ENCODE measurements at regions not wholly inside any gene's neighbourhood (a gene's known extent, or its start where the extent isn't known, plus 50 kb on each side); places are given as distances from the start of the nearest gene placed in this dataset.

GRCh38 chr18:1564793-1565192 lies 660.1 kb downstream of the ADCYAP1 start:
- Histone ChIP-seq H3K4me1 (ENCODE audit: control insufficient read depth, insufficient read depth, low read length, poor library complexity, severe bottlenecking) (no peaks in the 10 kb centered on the region), H3K27me3 (replicated peaks; ENCODE audit: control insufficient read depth, insufficient read depth, low read length, poor library complexity, severe bottlenecking) (no peaks in the 10 kb centered on the region), H3K9me3 (ENCODE audit: control insufficient read depth, low read length) (no peaks in the 10 kb centered on the region), H3K27ac (ENCODE audit: insufficient read depth, low read length, poor library complexity, severe bottlenecking) (no peak overlapping the region), H3K4me3 (ENCODE audit: insufficient read depth, low read depth, low read length, poor library complexity, severe bottlenecking) (no peak overlapping the region), H3K36me3 (ENCODE audit: control insufficient read depth, insufficient read depth, low read length) (no peaks in the 10 kb centered on the region)
- DNase-seq: no peak

DNA sequence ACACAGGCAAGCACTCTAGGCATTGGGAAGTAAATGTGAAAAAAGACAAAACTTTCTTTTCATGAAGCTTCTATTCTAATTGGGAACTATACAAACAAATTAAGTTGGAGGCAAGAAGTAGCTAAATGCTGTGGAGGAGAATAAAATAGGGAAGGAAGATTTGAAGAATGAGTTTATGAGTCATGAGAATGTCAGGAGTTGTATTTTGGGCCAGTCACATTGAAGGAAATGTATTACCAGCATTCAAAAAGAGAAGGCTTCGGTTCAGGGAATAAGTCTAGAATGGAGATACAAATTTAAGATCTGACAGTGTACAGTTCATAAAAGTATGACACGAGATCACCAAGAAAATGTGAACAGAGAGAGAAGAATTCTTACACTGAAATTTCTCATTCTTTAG lies 666.5 kb downstream of the ADCYAP1 start:
- H3K27ac ChIP-seq (ENCODE audit: insufficient read depth, low read length, poor library complexity, severe bottlenecking): no peak overlapping the region
- H3K36me3 ChIP-seq (ENCODE audit: control insufficient read depth, insufficient read depth, low read length): no peaks in the 10 kb centered on the region
- H3K9me3 ChIP-seq (ENCODE audit: control insufficient read depth, low read length): no peaks in the 10 kb centered on the region
- no peaks in the 10 kb centered on the region for H3K4me1 ChIP-seq (ENCODE audit: control insufficient read depth, insufficient read depth, low read length, poor library complexity, severe bottlenecking)
- no peak overlapping the region for H3K4me3 ChIP-seq (ENCODE audit: insufficient read depth, low read depth, low read length, poor library complexity, severe bottlenecking)
- no peak for DNase-seq
- no peaks in the 10 kb centered on the region for H3K27me3 ChIP-seq (replicated peaks; ENCODE audit: control insufficient read depth, insufficient read depth, low read length, poor library complexity, severe bottlenecking)

- no peak overlapping the region for H3K4me3 ChIP-seq (ENCODE audit: insufficient read depth, low read depth, low read length, poor library complexity, severe bottlenecking)
- H3K27me3 ChIP-seq (replicated peaks; ENCODE audit: control insufficient read depth, insufficient read depth, low read length, poor library complexity, severe bottlenecking): no peaks in the 10 kb centered on the region
- no peaks in the 10 kb centered on the region for H3K4me1 ChIP-seq (ENCODE audit: control insufficient read depth, insufficient read depth, low read length, poor library complexity, severe bottlenecking)
- no peak for DNase-seq
- H3K9me3 ChIP-seq (ENCODE audit: control insufficient read depth, low read length): no peaks in the 10 kb centered on the region
- no peak overlapping the region for H3K27ac ChIP-seq (ENCODE audit: insufficient read depth, low read length, poor library complexity, severe bottlenecking)
- no peaks in the 10 kb centered on the region for H3K36me3 ChIP-seq (ENCODE audit: control insufficient read depth, insufficient read depth, low read length)
These were observed 669.1 kb downstream of the ADCYAP1 start for GRCh38 chr18:1573732-1574131.

DNA sequence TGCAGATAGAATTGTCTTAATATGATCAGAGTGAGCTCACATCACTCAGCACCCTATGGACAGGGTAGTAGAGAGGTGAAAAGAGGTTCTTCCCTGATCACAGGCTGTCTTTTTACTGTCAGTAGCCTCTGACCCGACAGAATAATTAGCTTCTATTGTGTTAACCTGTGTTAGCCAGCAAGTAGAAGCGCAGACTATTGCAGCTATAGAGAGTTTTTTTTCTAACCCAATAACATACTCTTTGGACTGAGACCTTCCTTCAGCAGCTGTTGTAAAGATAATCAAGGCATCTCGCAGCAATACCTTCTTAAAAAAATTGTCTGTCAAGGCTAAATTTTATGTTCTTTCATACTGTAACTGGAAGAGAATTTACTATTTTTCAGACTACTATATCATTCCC lies 670.4 kb downstream of the ADCYAP1 start:
- H3K27ac ChIP-seq (ENCODE audit: insufficient read depth, low read length, poor library complexity, severe bottlenecking): no peak overlapping the region
- no peaks in the 10 kb centered on the region for H3K27me3 ChIP-seq (replicated peaks; ENCODE audit: control insufficient read depth, insufficient read depth, low read length, poor library complexity, severe bottlenecking)
- no peak for DNase-seq
- H3K4me1 ChIP-seq (ENCODE audit: control insufficient read depth, insufficient read depth, low read length, poor library complexity, severe bottlenecking): no peaks in the 10 kb centered on the region
- H3K9me3 ChIP-seq (ENCODE audit: control insufficient read depth, low read length): no peaks in the 10 kb centered on the region
- no peak overlapping the region for H3K4me3 ChIP-seq (ENCODE audit: insufficient read depth, low read depth, low read length, poor library complexity, severe bottlenecking)
- H3K36me3 ChIP-seq (ENCODE audit: control insufficient read depth, insufficient read depth, low read length): no peaks in the 10 kb centered on the region

GRCh38 chr18:1578505-1578904 lies 673.8 kb downstream of the ADCYAP1 start:
- no peaks in the 10 kb centered on the region for H3K36me3 ChIP-seq (ENCODE audit: control insufficient read depth, insufficient read depth, low read length)
- no peak overlapping the region for H3K27ac ChIP-seq (ENCODE audit: insufficient read depth, low read length, poor library complexity, severe bottlenecking)
- no peak overlapping the region for H3K4me3 ChIP-seq (ENCODE audit: insufficient read depth, low read depth, low read length, poor library complexity, severe bottlenecking)
- no peaks in the 10 kb centered on the region for H3K9me3 ChIP-seq (ENCODE audit: control insufficient read depth, low read length)
- DNase-seq: no peak
- no peaks in the 10 kb centered on the region for H3K4me1 ChIP-seq (ENCODE audit: control insufficient read depth, insufficient read depth, low read length, poor library complexity, severe bottlenecking)
- H3K27me3 ChIP-seq (replicated peaks; ENCODE audit: control insufficient read depth, insufficient read depth, low read length, poor library complexity, severe bottlenecking): no peaks in the 10 kb centered on the region

DNA sequence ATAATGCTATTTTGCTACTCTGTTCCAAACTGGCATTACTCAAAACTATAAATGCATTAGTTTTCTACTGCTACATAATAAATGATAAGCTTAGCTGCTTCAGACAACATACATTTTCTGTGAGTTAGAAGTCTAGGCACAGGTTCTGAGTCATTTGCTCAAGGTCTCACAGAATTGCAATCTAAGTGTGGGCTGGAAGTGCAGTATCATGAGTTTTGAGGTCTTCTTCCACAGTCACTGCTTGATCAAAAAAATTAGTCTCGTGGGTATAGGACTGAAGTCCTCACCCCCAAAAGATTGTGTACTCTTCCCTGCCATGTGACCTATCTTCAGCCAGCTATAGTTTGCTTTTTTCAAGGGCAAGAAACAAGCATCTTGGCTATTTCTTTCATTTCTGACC lies 676.9 kb downstream of the ADCYAP1 start:
- Histone ChIP-seq H3K9me3 (ENCODE audit: control insufficient read depth, low read length) (no peaks in the 10 kb centered on the region), H3K4me3 (ENCODE audit: insufficient read depth, low read depth, low read length, poor library complexity, severe bottlenecking) (no peak overlapping the region), H3K27ac (ENCODE audit: insufficient read depth, low read length, poor library complexity, severe bottlenecking) (no peak overlapping the region), H3K36me3 (ENCODE audit: control insufficient read depth, insufficient read depth, low read length) (no peaks in the 10 kb centered on the region), H3K27me3 (replicated peaks; ENCODE audit: control insufficient read depth, insufficient read depth, low read length, poor library complexity, severe bottlenecking) (no peaks in the 10 kb centered on the region), H3K4me1 (ENCODE audit: control insufficient read depth, insufficient read depth, low read length, poor library complexity, severe bottlenecking) (no peaks in the 10 kb centered on the region)
- DNase-seq: no peak

- Histone ChIP-seq H3K9me3 (ENCODE audit: control insufficient read depth, low read length) (no peaks in the 10 kb centered on the region), H3K4me1 (ENCODE audit: control insufficient read depth, insufficient read depth, low read length, poor library complexity, severe bottlenecking) (no peaks in the 10 kb centered on the region), H3K27me3 (replicated peaks; ENCODE audit: control insufficient read depth, insufficient read depth, low read length, poor library complexity, severe bottlenecking) (no peaks in the 10 kb centered on the region), H3K4me3 (ENCODE audit: insufficient read depth, low read depth, low read length, poor library complexity, severe bottlenecking) (no peak overlapping the region), H3K36me3 (ENCODE audit: control insufficient read depth, insufficient read depth, low read length) (no peaks in the 10 kb centered on the region), H3K27ac (ENCODE audit: insufficient read depth, low read length, poor library complexity, severe bottlenecking) (no peak overlapping the region)
- DNase-seq: no peak
These were observed 681.3 kb downstream of the ADCYAP1 start for GRCh38 chr18:1585881-1586488.

DNA sequence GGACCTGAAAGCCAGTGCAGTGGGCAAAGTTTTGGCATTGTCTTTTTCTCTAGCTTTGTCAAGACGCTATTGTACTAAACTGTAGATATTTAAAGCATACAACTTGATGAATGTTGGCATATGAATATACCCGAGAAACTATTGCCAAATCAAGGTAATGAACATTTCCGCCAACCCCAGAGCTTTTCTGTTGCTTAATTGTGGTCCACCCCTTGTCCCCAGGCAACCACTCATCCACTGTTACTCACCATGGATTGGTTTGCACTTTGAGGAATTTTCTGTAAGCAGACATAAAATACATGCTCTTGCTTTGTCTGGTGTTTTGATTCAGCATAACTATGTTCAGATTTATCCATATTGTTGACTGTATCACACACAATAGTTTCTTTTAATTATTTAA lies 688.4 kb downstream of the ADCYAP1 start:
- Histone ChIP-seq H3K4me1 (ENCODE audit: control insufficient read depth, insufficient read depth, low read length, poor library complexity, severe bottlenecking) (no peaks in the 10 kb centered on the region), H3K27me3 (replicated peaks; ENCODE audit: control insufficient read depth, insufficient read depth, low read length, poor library complexity, severe bottlenecking) (no peaks in the 10 kb centered on the region), H3K36me3 (ENCODE audit: control insufficient read depth, insufficient read depth, low read length) (no peaks in the 10 kb centered on the region), H3K27ac (ENCODE audit: insufficient read depth, low read length, poor library complexity, severe bottlenecking) (no peak overlapping the region), H3K4me3 (ENCODE audit: insufficient read depth, low read depth, low read length, poor library complexity, severe bottlenecking) (no peak overlapping the region), H3K9me3 (ENCODE audit: control insufficient read depth, low read length) (no peaks in the 10 kb centered on the region)
- no peak for DNase-seq

DNA sequence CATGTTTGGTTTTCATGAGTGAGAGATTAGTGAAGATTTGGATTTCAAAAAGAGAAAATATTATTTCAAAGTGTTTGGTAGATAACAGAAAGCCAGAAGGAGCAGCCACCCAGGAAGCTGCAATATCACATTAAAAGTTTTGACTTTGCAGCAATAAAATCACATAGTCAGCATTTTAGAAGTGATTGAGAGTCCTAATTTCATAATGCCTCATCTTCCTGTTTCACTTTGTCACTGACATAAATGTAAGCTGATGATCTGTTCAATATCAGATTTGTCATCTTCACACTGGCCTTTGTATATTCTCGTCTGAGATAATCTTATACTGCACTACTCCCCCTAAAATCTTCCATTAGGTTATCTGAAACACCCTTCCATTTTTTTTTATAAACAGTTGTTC lies 690.5 kb downstream of the ADCYAP1 start:
- no peaks in the 10 kb centered on the region for H3K36me3 ChIP-seq (ENCODE audit: control insufficient read depth, insufficient read depth, low read length)
- no peaks in the 10 kb centered on the region for H3K9me3 ChIP-seq (ENCODE audit: control insufficient read depth, low read length)
- DNase-seq: no peak

DNA sequence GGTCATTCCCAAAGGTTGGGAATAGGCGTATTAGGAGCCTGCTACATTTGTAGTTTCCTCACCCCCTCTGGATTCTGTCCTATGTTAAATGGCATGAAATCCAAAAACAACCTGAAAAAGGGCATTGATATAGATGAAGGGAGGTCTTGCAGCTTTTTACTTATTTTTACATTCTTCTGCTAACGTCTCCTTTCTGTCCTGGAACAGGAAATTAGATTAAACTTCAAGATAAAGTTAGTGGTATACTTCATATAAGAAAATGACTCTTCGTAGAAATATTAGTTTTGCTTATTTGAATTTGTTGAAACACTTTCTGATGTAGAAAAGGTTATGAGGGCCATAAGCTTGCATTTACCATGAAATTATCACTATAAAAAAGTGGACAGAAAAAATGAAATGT lies 694.5 kb downstream of the ADCYAP1 start:
- Histone ChIP-seq H3K4me1 (ENCODE audit: control insufficient read depth, insufficient read depth, low read length, poor library complexity, severe bottlenecking) (no peaks in the 10 kb centered on the region), H3K27me3 (replicated peaks; ENCODE audit: control insufficient read depth, insufficient read depth, low read length, poor library complexity, severe bottlenecking) (no peaks in the 10 kb centered on the region), H3K9me3 (ENCODE audit: control insufficient read depth, low read length) (no peaks in the 10 kb centered on the region), H3K36me3 (ENCODE audit: control insufficient read depth, insufficient read depth, low read length) (no peaks in the 10 kb centered on the region), H3K27ac (ENCODE audit: insufficient read depth, low read length, poor library complexity, severe bottlenecking) (no peak overlapping the region), H3K4me3 (ENCODE audit: insufficient read depth, low read depth, low read length, poor library complexity, severe bottlenecking) (no peak overlapping the region)
- DNase-seq: no peak

More for the DNA sequence above, 690.5 kb downstream of the ADCYAP1 start:
- Histone ChIP-seq H3K27ac (ENCODE audit: insufficient read depth, low read length, poor library complexity, severe bottlenecking) (no peak overlapping the region), H3K4me3 (ENCODE audit: insufficient read depth, low read depth, low read length, poor library complexity, severe bottlenecking) (no peak overlapping the region), H3K4me1 (ENCODE audit: control insufficient read depth, insufficient read depth, low read length, poor library complexity, severe bottlenecking) (no peaks in the 10 kb centered on the region), H3K27me3 (replicated peaks; ENCODE audit: control insufficient read depth, insufficient read depth, low read length, poor library complexity, severe bottlenecking) (no peaks in the 10 kb centered on the region)
